SK-N-SH (cell line): ENCODE measurements at regions not wholly inside any gene's neighbourhood (a gene's known extent, or its start where the extent isn't known, plus 50 kb on each side); places are given as distances from the start of the nearest gene placed in this dataset.

Source experiments
- CHD2 ChIP-seq: fragments of 150-350 bp; IDR thresholded peaks from 2 replicates; pipeline ENCODE4 v1.6.1; 2018; ENCODE audit warnings: low read length; ENCODE audit not compliant: partially characterized antibody
- CTCF ChIP-seq: fragments of 200-600 bp; sonication (generic); IDR thresholded peaks from 2 replicates; pipeline ENCODE4 v1.6.1; 2017; ENCODE audit warnings: antibody characterized with exemption, mild to moderate bottlenecking, moderate library complexity
- EP300 ChIP-seq, 2 experiments: IDR thresholded peaks; 2 replicates each; pipeline versions ENCODE4 v1.4.0 to v1.6.1; 2012; ENCODE audit warnings: borderline replicate concordance in 1 of 2, low read depth in 1 of 2, low read length in 1 of 2
- FOSL2 ChIP-seq: IDR thresholded peaks from 2 replicates; pipeline ENCODE4 v1.4.0; 2012; ENCODE audit warnings: low read depth, mild to moderate bottlenecking, moderate library complexity, borderline replicate concordance
- GABPA ChIP-seq: IDR thresholded peaks from 2 replicates; pipeline ENCODE4 v1.4.0; 2012; ENCODE audit warnings: low read depth, mild to moderate bottlenecking
- GATA2 ChIP-seq: sonication (generic); formaldehyde crosslinking; IDR thresholded peaks from 2 replicates; pipeline ENCODE4 v1.5.0; 2020; ENCODE audit warnings: mild to moderate bottlenecking, missing genetic modification reagents
- JUND ChIP-seq: IDR thresholded peaks from 2 replicates; pipeline ENCODE4 v1.4.0; 2012
- MAX ChIP-seq: IDR thresholded peaks from 2 replicates; pipeline ENCODE4 v1.4.0; 2012; ENCODE audit warnings: low read depth
- POLR2AphosphoS5 ChIP-seq: IDR thresholded peaks from 2 replicates; pipeline ENCODE4 v1.6.1; 2012; ENCODE audit warnings: low read depth, low read length
- RFX5 ChIP-seq: IDR thresholded peaks from 2 replicates; pipeline ENCODE4 v1.6.1; 2012; ENCODE audit warnings: mild to moderate bottlenecking, improper control_type of control experiment, low read length
- SIN3A ChIP-seq: IDR thresholded peaks from 2 replicates; pipeline ENCODE4 v1.6.1; 2012; ENCODE audit warnings: low read depth, mild to moderate bottlenecking, low read length, moderate library complexity, borderline replicate concordance
- USF1 ChIP-seq: IDR thresholded peaks from 2 replicates; pipeline ENCODE4 v1.4.0; 2012; ENCODE audit warnings: low read depth, borderline replicate concordance
- USF2 ChIP-seq: fragments of 150-350 bp; IDR thresholded peaks from 2 replicates; pipeline ENCODE4 v1.6.1; 2017; ENCODE audit warnings: antibody characterized with exemption, low read length, low read depth, borderline replicate concordance

GRCh38 chr4:138904793-138905192 lies 110.8 kb upstream of the NOCT start:
- no peak for TF ChIP-seq CTCF
- no peak for TF ChIP-seq RFX5
- TF ChIP-seq MAX = no peak
- no peak for TF ChIP-seq GABPA
- no peak for TF ChIP-seq FOSL2
- TF ChIP-seq USF1 = no peak
- no peak for TF ChIP-seq USF2
- TF ChIP-seq EP300 (IDR thresholded peaks at IDR 0.05; ENCODE audit: borderline replicate concordance in 1 of 2, low read depth in 1 of 2, low read length in 1 of 2) = no peak
- TF ChIP-seq JUND = no peak
- no peak for TF ChIP-seq POLR2AphosphoS5
- no peak for TF ChIP-seq SIN3A
- no peak for TF ChIP-seq CHD2
- no peak for TF ChIP-seq GATA2 (CRISPR knock-in tag)
